ENCODE measurements at regions not wholly inside any gene's neighbourhood (a gene's known extent, or its start where the extent isn't known, plus 50 kb on each side); places are given as distances from the start of the nearest gene placed in this dataset.

DNA sequence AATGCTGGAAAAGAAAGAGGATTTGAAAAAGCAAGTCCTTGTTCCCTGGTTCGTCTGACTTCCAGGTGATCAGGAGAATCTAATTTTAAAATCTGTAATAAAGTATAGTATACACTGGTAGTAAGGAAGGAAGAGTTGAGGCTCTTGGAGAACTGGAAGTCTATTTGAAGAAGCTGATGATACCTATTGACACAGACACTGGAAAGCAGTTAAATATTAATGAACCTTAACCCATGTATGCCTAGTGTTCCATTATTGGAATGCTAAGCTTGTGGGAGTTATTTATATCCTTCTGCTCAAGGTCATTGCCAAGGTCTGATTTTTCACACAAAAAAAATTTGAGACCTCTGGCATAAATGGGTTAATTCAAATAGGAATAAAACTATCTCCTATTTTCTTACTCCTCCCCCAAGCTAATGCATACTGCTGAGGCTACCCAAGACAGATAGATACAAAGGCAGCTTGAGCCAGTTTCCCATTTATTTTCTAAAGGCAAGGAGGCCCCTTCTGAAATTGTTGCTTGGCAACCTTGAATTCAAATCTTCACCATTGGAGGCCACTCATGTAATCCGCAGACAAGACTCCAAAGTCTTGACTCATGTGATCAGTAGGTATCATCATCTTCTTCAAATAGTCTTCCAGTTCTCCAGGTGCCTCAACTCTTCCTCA, 110.2 kb downstream of the FZD1 start:
- Histone ChIP-seq H3K27ac (ENCODE audit: low read depth, low read length, poor library complexity, severe bottlenecking) (no peak overlapping the region), H3K4me3 (ENCODE audit: low read depth, low read length, poor library complexity, severe bottlenecking) (no peak overlapping the region), H3K4me1 (ENCODE audit: insufficient read depth, low read length, poor library complexity, severe bottlenecking) (peaks cover 27% of the 10 kb centered on the region), H3K27me3 (replicated peaks; ENCODE audit: insufficient read depth, low read depth, low read length, poor library complexity) (no peaks in the 10 kb centered on the region), H3K9me3 (ENCODE audit: low read depth, low read length, poor library complexity, severe bottlenecking) (no peaks in the 10 kb centered on the region), H3K36me3 (ENCODE audit: insufficient read depth, low read length, poor library complexity, severe bottlenecking) (no peaks in the 10 kb centered on the region)
- no peak for DNase-seq (ENCODE audit: low spot score)
- ChIA-PET POLR2A (ENCODE audit: low non-redundant PET) (no interaction called here), CTCF (no interaction called here)
- intact Hi-C loops (cut with micrococcal nuclease; ENCODE audit: unreplicated experiment): no loop called here
- no TSS peak for BruUV-seq (replicated peaks)
- no peak for TF ChIP-seq EZH2 (IDR thresholded peaks at IDR 0.05; ENCODE audit: borderline replicate concordance, low read depth, low read length, poor library complexity, severe bottlenecking)
- TF ChIP-seq, protein P1, sequence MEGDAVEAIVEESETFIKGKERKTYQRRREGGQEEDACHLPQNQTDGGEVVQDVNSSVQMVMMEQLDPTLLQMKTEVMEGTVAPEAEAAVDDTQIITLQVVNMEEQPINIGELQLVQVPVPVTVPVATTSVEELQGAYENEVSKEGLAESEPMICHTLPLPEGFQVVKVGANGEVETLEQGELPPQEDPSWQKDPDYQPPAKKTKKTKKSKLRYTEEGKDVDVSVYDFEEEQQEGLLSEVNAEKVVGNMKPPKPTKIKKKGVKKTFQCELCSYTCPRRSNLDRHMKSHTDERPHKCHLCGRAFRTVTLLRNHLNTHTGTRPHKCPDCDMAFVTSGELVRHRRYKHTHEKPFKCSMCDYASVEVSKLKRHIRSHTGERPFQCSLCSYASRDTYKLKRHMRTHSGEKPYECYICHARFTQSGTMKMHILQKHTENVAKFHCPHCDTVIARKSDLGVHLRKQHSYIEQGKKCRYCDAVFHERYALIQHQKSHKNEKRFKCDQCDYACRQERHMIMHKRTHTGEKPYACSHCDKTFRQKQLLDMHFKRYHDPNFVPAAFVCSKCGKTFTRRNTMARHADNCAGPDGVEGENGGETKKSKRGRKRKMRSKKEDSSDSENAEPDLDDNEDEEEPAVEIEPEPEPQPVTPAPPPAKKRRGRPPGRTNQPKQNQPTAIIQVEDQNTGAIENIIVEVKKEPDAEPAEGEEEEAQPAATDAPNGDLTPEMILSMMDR (conservative IDR thresholded peaks at IDR 0.05; ENCODE audit: low read depth, low read length): no peak

DNA sequence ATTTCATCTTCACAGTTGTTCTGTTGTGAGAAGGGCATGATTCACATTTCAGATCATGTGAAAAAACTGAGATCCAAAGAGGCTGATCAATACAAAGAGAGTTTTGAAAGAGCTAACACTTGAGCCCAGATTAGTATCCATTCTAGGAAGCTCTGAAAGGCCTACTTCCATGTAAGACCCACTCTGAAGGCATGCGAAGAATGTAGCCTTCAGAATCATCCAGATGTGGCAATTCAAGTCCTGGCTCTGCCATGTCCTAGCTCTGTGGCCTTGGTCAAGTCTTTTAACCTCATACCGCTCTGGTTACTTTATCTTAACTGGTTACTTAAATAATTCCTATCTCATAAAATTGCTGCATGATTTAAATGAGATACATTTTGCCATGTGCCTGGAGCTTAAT, 111.1 kb downstream of the FZD1 start:
- CTCF ChIA-PET: no interaction called here
- Histone ChIP-seq H3K4me3 (ENCODE audit: low read depth, low read length, poor library complexity, severe bottlenecking) (no peak overlapping the region), H3K9me3 (ENCODE audit: low read depth, low read length, poor library complexity, severe bottlenecking) (no peaks in the 10 kb centered on the region), H3K27me3 (replicated peaks; ENCODE audit: insufficient read depth, low read depth, low read length, poor library complexity) (no peaks in the 10 kb centered on the region), H3K4me1 (ENCODE audit: insufficient read depth, low read length, poor library complexity, severe bottlenecking) (peaks cover 36% of the 10 kb centered on the region), H3K36me3 (ENCODE audit: insufficient read depth, low read length, poor library complexity, severe bottlenecking) (no peaks in the 10 kb centered on the region), H3K27ac (ENCODE audit: low read depth, low read length, poor library complexity, severe bottlenecking) (no peak overlapping the region)
- DNase-seq (ENCODE audit: low spot score): no peak
- TF ChIP-seq, protein P1 (conservative IDR thresholded peaks at IDR 0.05; ENCODE audit: low read depth, low read length): no peak
- no peak for TF ChIP-seq EZH2 (IDR thresholded peaks at IDR 0.05; ENCODE audit: borderline replicate concordance, low read depth, low read length, poor library complexity, severe bottlenecking)
- intact Hi-C loops (cut with micrococcal nuclease; ENCODE audit: unreplicated experiment): no loop called here
- POLR2A ChIA-PET (ENCODE audit: low non-redundant PET): no interaction called here
- no TSS peak for BruUV-seq (replicated peaks)

DNA sequence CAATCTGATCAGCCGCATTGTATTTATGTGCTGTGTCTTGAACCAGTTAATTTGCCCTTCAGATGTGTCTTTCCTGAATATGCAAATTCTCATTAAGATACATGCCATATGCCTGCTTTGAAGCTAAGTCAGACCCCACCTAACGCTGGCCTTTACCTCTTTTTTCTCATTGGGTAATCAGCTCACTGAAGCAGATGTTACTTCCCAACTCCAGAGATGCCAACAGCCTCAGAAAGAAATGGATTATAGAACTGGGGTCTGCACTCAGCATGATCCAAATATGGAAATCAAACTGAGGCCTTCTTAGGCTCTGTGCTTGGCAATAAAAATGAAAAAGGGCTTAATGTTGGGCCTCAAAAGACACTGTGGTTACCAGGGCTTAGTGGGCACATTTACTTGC, 113.9 kb downstream of the FZD1 start:
- Histone ChIP-seq H3K4me3 (ENCODE audit: low read depth, low read length, poor library complexity, severe bottlenecking) (no peak overlapping the region), H3K9me3 (ENCODE audit: low read depth, low read length, poor library complexity, severe bottlenecking) (no peaks in the 10 kb centered on the region), H3K27me3 (replicated peaks; ENCODE audit: insufficient read depth, low read depth, low read length, poor library complexity) (no peaks in the 10 kb centered on the region), H3K36me3 (ENCODE audit: insufficient read depth, low read length, poor library complexity, severe bottlenecking) (no peaks in the 10 kb centered on the region), H3K27ac (ENCODE audit: low read depth, low read length, poor library complexity, severe bottlenecking) (no peak overlapping the region), H3K4me1 (ENCODE audit: insufficient read depth, low read length, poor library complexity, severe bottlenecking) (peaks cover 30% of the 10 kb centered on the region)
- no peak for TF ChIP-seq EZH2 (IDR thresholded peaks at IDR 0.05; ENCODE audit: borderline replicate concordance, low read depth, low read length, poor library complexity, severe bottlenecking)
- TF ChIP-seq, protein P1 (conservative IDR thresholded peaks at IDR 0.05; ENCODE audit: low read depth, low read length): no peak
- intact Hi-C loops (cut with micrococcal nuclease; ENCODE audit: unreplicated experiment): no loop called here
- BruUV-seq (replicated peaks): no TSS peak
- CTCF ChIA-PET: no interaction called here
- DNase-seq (ENCODE audit: low spot score): no peak
- POLR2A ChIA-PET (ENCODE audit: low non-redundant PET): no interaction called here

Data from A673 (cell line).